RWPE1 (cell line): ENCODE measurements at regions not wholly inside any gene's neighbourhood (a gene's known extent, or its start where the extent isn't known, plus 50 kb on each side); places are given as distances from the start of the nearest gene placed in this dataset.

Source experiments
- CTCF ChIA-PET: fragments of 350-600 bp; sonication (Branson Sonifier 250); formaldehyde crosslinking; extraction: SDS; loops from one replicate; lab custom pipeline; 2021; lab: Yijun Ruan, JAX
- POLR2A ChIA-PET: fragments of 400-600 bp; formaldehyde crosslinking; extraction: SDS; loops from one replicate; lab custom pipeline; 2020; ENCODE audit warnings: antibody characterized with exemption; ENCODE audit not compliant: low non-redundant PET; lab: Yijun Ruan, JAX
- DNase-seq: peaks from one replicate; pipeline ENCODE4 v3.0.0; 2012; ENCODE audit warnings: low spot score
- H3K27ac ChIP-seq: fragments of 450-650 bp; 2 replicates; pipeline ENCODE4 v1.5.1; 2017
- TF ChIP-seq, protein P1 (sequence below): fragments of 450-650 bp; conservative IDR thresholded peaks from 2 replicates; pipeline ENCODE4 v1.5.1; 2017; ENCODE audit warnings: low read depth, mild to moderate bottlenecking

DNA sequence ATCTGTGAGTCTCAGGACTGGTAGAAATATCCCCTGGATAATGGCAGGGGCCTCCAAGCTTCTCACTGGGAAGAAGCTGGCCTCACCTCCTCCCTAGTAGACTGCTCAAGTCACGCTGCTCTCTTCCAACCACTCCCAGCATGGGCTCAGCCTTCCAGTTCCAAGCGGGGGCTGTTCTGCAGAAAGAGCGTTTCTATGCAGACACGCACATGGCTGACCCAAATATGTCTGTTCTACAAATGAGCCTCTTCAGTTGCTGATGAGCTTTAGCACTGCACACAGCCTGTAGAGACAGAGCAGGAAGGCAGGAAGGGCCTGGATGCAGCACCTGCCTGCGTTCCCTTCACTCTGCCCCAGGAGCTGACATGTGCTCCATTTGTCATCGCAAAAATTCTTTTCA is 523.9 kb upstream of the MGMT start:
- POLR2A ChIA-PET = no interaction called here
- CTCF ChIA-PET = no interaction called here

DNA sequence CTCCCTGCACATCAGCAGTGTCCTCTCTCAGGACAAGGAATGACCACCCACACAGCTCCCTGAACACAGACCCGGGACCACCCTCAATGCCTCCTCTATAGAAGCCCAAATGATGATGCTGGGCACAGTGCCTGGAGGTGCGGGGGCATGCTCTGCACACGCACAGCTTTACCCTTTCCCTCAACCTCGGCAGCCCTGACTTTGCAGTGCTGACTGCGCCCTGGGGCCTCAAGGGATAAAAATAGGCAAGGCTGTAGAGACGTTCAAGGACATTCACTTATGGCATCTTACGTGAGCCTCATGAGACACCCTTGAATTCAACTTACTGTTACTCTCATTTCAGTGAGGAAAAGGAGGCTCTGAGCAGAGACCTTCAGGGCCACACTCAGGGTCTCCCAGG is 521.6 kb upstream of the MGMT start:
- no peak overlapping the region for H3K27ac ChIP-seq
- ChIA-PET POLR2A (no interaction called here), CTCF (no interaction called here)
- DNase-seq = no peak
- TF ChIP-seq, protein P1, sequence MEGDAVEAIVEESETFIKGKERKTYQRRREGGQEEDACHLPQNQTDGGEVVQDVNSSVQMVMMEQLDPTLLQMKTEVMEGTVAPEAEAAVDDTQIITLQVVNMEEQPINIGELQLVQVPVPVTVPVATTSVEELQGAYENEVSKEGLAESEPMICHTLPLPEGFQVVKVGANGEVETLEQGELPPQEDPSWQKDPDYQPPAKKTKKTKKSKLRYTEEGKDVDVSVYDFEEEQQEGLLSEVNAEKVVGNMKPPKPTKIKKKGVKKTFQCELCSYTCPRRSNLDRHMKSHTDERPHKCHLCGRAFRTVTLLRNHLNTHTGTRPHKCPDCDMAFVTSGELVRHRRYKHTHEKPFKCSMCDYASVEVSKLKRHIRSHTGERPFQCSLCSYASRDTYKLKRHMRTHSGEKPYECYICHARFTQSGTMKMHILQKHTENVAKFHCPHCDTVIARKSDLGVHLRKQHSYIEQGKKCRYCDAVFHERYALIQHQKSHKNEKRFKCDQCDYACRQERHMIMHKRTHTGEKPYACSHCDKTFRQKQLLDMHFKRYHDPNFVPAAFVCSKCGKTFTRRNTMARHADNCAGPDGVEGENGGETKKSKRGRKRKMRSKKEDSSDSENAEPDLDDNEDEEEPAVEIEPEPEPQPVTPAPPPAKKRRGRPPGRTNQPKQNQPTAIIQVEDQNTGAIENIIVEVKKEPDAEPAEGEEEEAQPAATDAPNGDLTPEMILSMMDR = no peak

More for the DNA sequence above, 523.9 kb upstream of the MGMT start:
- no peak for DNase-seq
- H3K27ac ChIP-seq = no peak overlapping the region
- TF ChIP-seq, protein P1 = no peak

DNA sequence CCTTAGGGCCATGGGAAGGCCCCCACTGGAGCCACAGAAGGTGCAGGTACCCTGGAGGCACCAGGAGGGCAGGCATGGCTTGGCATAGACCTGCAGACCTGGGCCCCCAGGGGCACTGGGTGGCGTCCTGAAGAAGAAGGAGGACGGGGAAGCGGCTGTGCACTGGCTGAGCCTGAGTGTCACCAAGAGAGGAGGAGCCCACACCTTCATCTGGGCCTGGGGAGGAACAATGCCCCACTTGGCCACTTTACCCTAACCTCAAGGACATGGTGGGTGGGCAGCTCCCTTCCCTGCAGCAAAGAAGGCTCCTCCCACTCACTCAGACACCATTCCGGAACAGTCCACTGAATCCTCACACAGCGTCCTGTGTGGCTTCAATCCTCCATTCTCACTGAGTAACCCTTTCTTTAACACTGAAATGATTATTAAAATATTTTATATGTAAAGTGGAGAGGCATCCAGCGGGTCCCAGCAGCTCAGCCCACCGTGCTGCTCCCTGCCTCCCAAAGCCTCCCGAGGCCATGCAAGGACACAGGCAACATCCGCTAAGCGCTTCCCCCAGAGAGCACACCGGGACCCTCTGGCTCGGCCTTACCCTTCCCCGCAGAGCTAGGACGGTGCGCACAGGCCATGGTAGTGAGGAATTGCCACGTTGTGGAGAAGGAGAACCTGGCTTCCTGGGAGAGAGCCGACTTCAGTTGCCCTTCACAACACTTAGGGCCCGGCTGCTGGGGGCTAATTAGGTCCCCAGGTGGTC is 516.7 kb upstream of the MGMT start:
- CTCF ChIA-PET = no interaction called here
- H3K27ac ChIP-seq = no peak overlapping the region
- POLR2A ChIA-PET = no interaction called here
- DNase-seq = no peak
- TF ChIP-seq, protein P1 = no peak

DNA sequence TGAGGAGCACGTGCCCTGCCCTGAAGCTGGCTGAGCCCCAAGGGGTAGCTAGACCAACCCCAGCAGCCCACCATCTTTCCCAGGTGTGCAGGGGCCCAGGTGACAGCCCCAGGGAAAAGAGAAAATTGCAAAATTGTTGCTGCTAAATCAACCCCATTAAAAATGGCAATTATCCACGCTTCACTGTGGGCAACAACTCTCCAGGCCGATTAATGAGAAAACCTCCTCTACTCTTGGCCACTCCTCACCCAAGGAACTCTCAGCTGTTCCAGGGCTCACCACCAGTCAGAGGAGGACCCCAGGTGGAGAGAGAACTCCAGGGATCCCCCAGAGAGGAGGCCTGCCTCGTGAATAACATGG is 516.1 kb upstream of the MGMT start:
- TF ChIP-seq, protein P1 = no peak
- ChIA-PET CTCF (no interaction called here), POLR2A (no interaction called here)
- H3K27ac ChIP-seq = no peak overlapping the region
- DNase-seq = no peak

DNA sequence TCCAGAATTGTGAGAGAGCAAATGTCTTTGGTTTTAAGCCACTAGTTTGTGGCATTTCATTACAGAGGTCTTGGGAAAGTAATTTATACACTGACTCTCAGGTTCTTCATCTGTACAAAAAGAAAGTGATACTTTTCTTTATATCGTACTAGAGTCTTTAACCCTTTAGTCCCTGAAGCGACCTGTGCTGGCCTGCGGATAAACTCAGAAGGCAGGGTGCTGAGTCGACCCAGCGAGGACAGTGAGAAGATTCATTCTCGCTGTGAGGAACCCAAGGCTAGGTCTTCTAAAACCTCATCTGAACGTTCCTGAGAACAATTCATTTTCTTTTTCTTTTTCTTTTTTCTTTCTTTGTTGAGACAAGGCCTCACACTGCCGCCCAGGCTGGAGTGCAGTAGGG is 514.2 kb upstream of the MGMT start:
- CTCF ChIA-PET = no interaction called here
- TF ChIP-seq, protein P1 = no peak
- DNase-seq = no peak
- POLR2A ChIA-PET = no interaction called here
- H3K27ac ChIP-seq = no peak overlapping the region

DNA sequence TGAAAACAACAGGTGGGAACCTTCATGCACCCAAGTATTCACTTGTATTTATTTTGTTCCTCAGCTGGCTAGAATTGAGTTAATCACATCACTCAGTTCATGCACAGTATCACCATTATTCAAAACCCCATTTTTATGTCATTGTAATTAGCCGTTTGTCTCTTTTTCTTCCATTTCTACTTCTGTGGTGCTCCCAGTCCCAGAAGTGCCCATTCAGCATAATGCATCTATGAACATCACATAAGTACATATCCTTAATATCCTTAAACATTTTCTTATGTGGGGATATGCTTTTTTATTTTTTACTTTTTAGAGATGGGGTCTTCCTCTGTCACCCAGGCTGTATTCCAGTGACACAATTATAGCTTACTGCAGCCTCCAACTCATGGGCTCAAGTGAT is 510.9 kb upstream of the MGMT start:
- DNase-seq = no peak
- ChIA-PET POLR2A (interaction anchor here (0.6 kb wide), 1 partner anchor 749 kb away, joined by 3 read pairs; no protein-coding TSS in a partner anchor), CTCF (no interaction called here)
- no peak overlapping the region for H3K27ac ChIP-seq
- TF ChIP-seq, protein P1 = no peak
